SK-N-SH (cell line): ENCODE measurements at regions not wholly inside any gene's neighbourhood (a gene's known extent, or its start where the extent isn't known, plus 50 kb on each side); places are given as distances from the start of the nearest gene placed in this dataset.

ENCODE experiments used
- CTCF ChIP-seq: fragments of 200-600 bp; sonication (generic); IDR thresholded peaks from 2 replicates; pipeline ENCODE4 v1.6.1; 2017; ENCODE audit warnings: antibody characterized with exemption, mild to moderate bottlenecking, moderate library complexity
- EZH2phosphoT487 ChIP-seq: fragments of 200-600 bp; sonication (generic); IDR thresholded peaks from 2 replicates; pipeline ENCODE4 v1.6.1; 2017; ENCODE audit warnings: low read depth, mixed run types, mild to moderate bottlenecking, antibody characterized with exemption, moderate library complexity, borderline replicate concordance
- RAD21 ChIP-seq: IDR thresholded peaks from 2 replicates; pipeline ENCODE4 v1.6.1; 2012; ENCODE audit warnings: mild to moderate bottlenecking, low read length
- REST ChIP-seq: IDR thresholded peaks from 2 replicates; pipeline ENCODE4 v1.6.1; 2012; ENCODE audit warnings: mild to moderate bottlenecking, low read depth, low read length, moderate library complexity
- TAF1 ChIP-seq: IDR thresholded peaks from 2 replicates; pipeline ENCODE4 v1.6.1; 2012; ENCODE audit warnings: low read depth, mild to moderate bottlenecking, low read length, moderate library complexity, borderline replicate concordance

- TF ChIP-seq TAF1, result no peak
- no peak for TF ChIP-seq EZH2phosphoT487
- no peak for TF ChIP-seq CTCF
- no peak for TF ChIP-seq REST
- TF ChIP-seq RAD21, result no peak
Measured at GRCh38 chr4:81816031-81816761, 344.5 kb upstream of the RASGEF1B start.
